Vagina (tissue), 2 donors: ENCODE measurements at regions not wholly inside any gene's neighbourhood (a gene's known extent, or its start where the extent isn't known, plus 50 kb on each side); places are given as distances from the start of the nearest gene placed in this dataset.

Experiments
- CTCF ChIP-seq, 3 experiments: fragments of 450-650 bp in 2 of 3; fragments of 200-600 bp in 1 of 3; sonication (generic) in 1 of 3; IDR thresholded peaks; one replicate each; pipeline ENCODE4 v1.5.1; 2017 to 2019; ENCODE audit warnings: antibody characterized with exemption in 3 of 3, mild to moderate bottlenecking in 2 of 3, moderate library complexity in 2 of 3
- POLR2A ChIP-seq, 2 donors: fragments of 450-650 bp; IDR thresholded peaks; one replicate each; pipeline ENCODE4 v1.6.1; 2017; ENCODE audit warnings: antibody characterized with exemption in 2 of 2, mild to moderate bottlenecking in 2 of 2, moderate library complexity in 2 of 2

- TF ChIP-seq CTCF (IDR thresholded peaks at IDR 0.05) (no peak), POLR2A (IDR thresholded peaks at IDR 0.05) (no peak)
Measured at GRCh38 chrX:39163581-39164126, 362.4 kb downstream of the MID1IP1 start.
